IMR-90 (cell line): ENCODE measurements at regions not wholly inside any gene's neighbourhood (a gene's known extent, or its start where the extent isn't known, plus 50 kb on each side); places are given as distances from the start of the nearest gene placed in this dataset.

Experiments used
- ATAC-seq: fragments of 200-7000 bp; cut with Tn5 transposase; 2 replicates; pipeline ENCODE4 v1.9.1; 2020; ENCODE audit warnings: low read depth, mild to moderate bottlenecking, moderate library complexity
- BruUV-seq: library from RNA; stranded (reverse); fragments of 400-500 nt; replicated peaks from 2 replicates; lab custom pipeline; 2021; lab: Mats Ljungman, UMichigan
- CTCF ChIA-PET: fragments of 300-600 bp; formaldehyde crosslinking; extraction: SDS; loops from one replicate; lab custom pipeline; 2021; ENCODE audit warnings: antibody characterized with exemption; lab: Yijun Ruan, JAX
- POLR2A ChIA-PET: fragments of 300-600 bp; sonication (Branson Sonifier 250); formaldehyde crosslinking; loops from one replicate; lab custom pipeline; 2022; ENCODE audit warnings: antibody characterized with exemption; ENCODE audit not compliant: unreplicated experiment; lab: Charles Lee
- DNase-seq: peaks from one replicate; pipeline ENCODE4 v3.0.0; 2013
- H2AFZ ChIP-seq: replicated peaks from 2 replicates; pipeline ENCODE3; 2013; ENCODE audit warnings: low read length, mild to moderate bottlenecking; ENCODE audit not compliant: poor library complexity
- H2AK5ac ChIP-seq: 2 replicates; pipeline ENCODE4 v1.6.1; 2013; ENCODE audit warnings: low read depth, low read length, inconsistent platforms
- H2AK9ac ChIP-seq: replicated peaks from 2 replicates; pipeline ENCODE3; 2013; ENCODE audit warnings: mild to moderate bottlenecking, low read depth, low read length, moderate library complexity; ENCODE audit not compliant: poor library complexity
- H2BK120ac ChIP-seq: 2 replicates; pipeline ENCODE4 v1.6.1; 2013; ENCODE audit warnings: low read depth, low read length, inconsistent platforms
- H2BK15ac ChIP-seq: 3 replicates; pipeline ENCODE4 v1.6.1; 2013; ENCODE audit warnings: low read depth, low read length, inconsistent platforms
- H2BK20ac ChIP-seq: 2 replicates; pipeline ENCODE4 v1.6.1; 2013; ENCODE audit warnings: low read depth, mild to moderate bottlenecking, inconsistent platforms, low read length, moderate library complexity
- H2BK5ac ChIP-seq: 2 replicates; pipeline ENCODE4 v1.6.1; 2013; ENCODE audit warnings: mild to moderate bottlenecking, low read depth, low read length, inconsistent platforms; ENCODE audit not compliant: poor library complexity, severe bottlenecking
- H3K14ac ChIP-seq: replicated peaks from 2 replicates; pipeline ENCODE4 v1.6.1; 2013; ENCODE audit warnings: low read depth, low read length, inconsistent platforms
- H3K18ac ChIP-seq: 2 replicates; pipeline ENCODE4 v1.6.1; 2013; ENCODE audit warnings: low read depth, low read length, control low read depth
- H3K23ac ChIP-seq: 2 replicates; pipeline ENCODE4 v1.6.1; 2013; ENCODE audit warnings: low read depth, low read length, inconsistent platforms
- H3K27ac ChIP-seq: 2 replicates; pipeline ENCODE4 v1.5.1; 2013; ENCODE audit warnings: mild to moderate bottlenecking, control low read depth, low read length; ENCODE audit not compliant: insufficient read depth
- H3K27me3 ChIP-seq: 2 replicates; pipeline ENCODE4 v1.6.1; 2013; ENCODE audit warnings: low read length; ENCODE audit not compliant: control insufficient read depth, insufficient read depth
- H3K36me3 ChIP-seq: 2 replicates; pipeline ENCODE4 v1.6.1; 2013; ENCODE audit warnings: low read length, mixed read lengths; ENCODE audit not compliant: control insufficient read depth, insufficient read depth
- H3K4ac ChIP-seq: 2 replicates; pipeline ENCODE4 v1.6.1; 2013; ENCODE audit warnings: low read depth, low read length, inconsistent platforms
- H3K4me1 ChIP-seq: 2 replicates; pipeline ENCODE4 v1.6.1; 2013; ENCODE audit warnings: low read length, mixed read lengths; ENCODE audit not compliant: control insufficient read depth, insufficient read depth
- H3K4me2 ChIP-seq: 2 replicates; pipeline ENCODE4 v1.6.1; 2013; ENCODE audit warnings: low read depth, mild to moderate bottlenecking, control low read depth, low read length, moderate library complexity
- H3K4me3 ChIP-seq: 2 replicates; pipeline ENCODE4 v1.5.1; 2013; ENCODE audit warnings: low read depth, mild to moderate bottlenecking, control low read depth, low read length, moderate library complexity; ENCODE audit not compliant: insufficient read depth
- H3K56ac ChIP-seq: 2 replicates; pipeline ENCODE4 v1.6.1; 2013; ENCODE audit warnings: low read length, inconsistent platforms; ENCODE audit not compliant: insufficient read depth; ENCODE audit errors: extremely low read depth
- H3K79me1 ChIP-seq, 2 experiments: 2 replicates each; pipeline ENCODE4 v1.6.1; 2013; ENCODE audit warnings: low read length in 2 of 2, inconsistent platforms in 1 of 2, low read depth in 1 of 2
- H3K9ac ChIP-seq: 2 replicates; pipeline ENCODE4 v1.6.1; 2013; ENCODE audit warnings: low read depth, low read length, control low read depth
- H3K9me1 ChIP-seq: 2 replicates; pipeline ENCODE4 v1.6.1; 2013; ENCODE audit warnings: low read length, inconsistent platforms; ENCODE audit not compliant: insufficient read depth
- H3K9me3 ChIP-seq: 2 replicates; pipeline ENCODE4 v1.6.1; 2013; ENCODE audit warnings: low read length; ENCODE audit not compliant: control insufficient read depth, insufficient read depth
- H4K20me1 ChIP-seq: 2 replicates; pipeline ENCODE4 v1.6.1; 2013; ENCODE audit warnings: low read length, inconsistent platforms; ENCODE audit not compliant: insufficient read depth
- H4K5ac ChIP-seq: 2 replicates; pipeline ENCODE4 v1.6.1; 2013; ENCODE audit warnings: mild to moderate bottlenecking, low read depth, low read length, control low read depth
- H4K8ac ChIP-seq, 2 experiments: 2 replicates each; pipeline ENCODE4 v1.6.1; 2013; ENCODE audit warnings: low read depth in 2 of 2, low read length in 2 of 2, control low read depth in 1 of 2, inconsistent platforms in 1 of 2
- H4K91ac ChIP-seq: 2 replicates; pipeline ENCODE4 v1.6.1; 2013; ENCODE audit warnings: low read depth, low read length, inconsistent platforms; ENCODE audit not compliant: insufficient read depth
- BHLHE40 ChIP-seq: fragments of 150-350 bp; IDR thresholded peaks from 2 replicates; pipeline ENCODE4 v1.6.1; 2016; ENCODE audit warnings: mild to moderate bottlenecking, low read depth, low read length
- CHD1 ChIP-seq: IDR thresholded peaks from 2 replicates; pipeline ENCODE4 v1.6.1; 2012; ENCODE audit warnings: low read depth, low read length, improper control_type of control experiment
- FOS ChIP-seq: fragments of 150-350 bp; IDR thresholded peaks from 2 replicates; pipeline ENCODE4 v1.6.1; 2016; ENCODE audit warnings: low read depth, low read length
- MXI1 ChIP-seq: IDR thresholded peaks from 2 replicates; pipeline ENCODE4 v1.6.1; 2012; ENCODE audit warnings: low read depth, mild to moderate bottlenecking, low read length, moderate library complexity, borderline replicate concordance
- NFE2L2 ChIP-seq: fragments of 150-350 bp; IDR thresholded peaks from 2 replicates; pipeline ENCODE4 v1.6.1; 2016; ENCODE audit warnings: low read depth, mild to moderate bottlenecking, low read length
- POLR2A ChIP-seq: IDR thresholded peaks from 2 replicates; pipeline ENCODE4 v1.6.1; 2012; ENCODE audit warnings: mild to moderate bottlenecking, low read depth, low read length
- RAD21 ChIP-seq: IDR thresholded peaks from 2 replicates; pipeline ENCODE4 v1.6.1; 2012; ENCODE audit warnings: low read length, improper control_type of control experiment
- WGBS, 2 experiments: methylation state at CpG; one replicate each; pipeline versions ENCODE4 v1.1.5 to v1.1.7; 2013; ENCODE audit warnings: missing lambda C conversion rate in 2 of 2; ENCODE audit not compliant: insufficient read length in 1 of 2; ENCODE audit errors: extremely low coverage in 2 of 2; 5-methylcytosine and 5-hydroxymethylcytosine counted together
- dilution Hi-C: fragments of 300-500 bp; cut with HindIII; formaldehyde crosslinking; loops from one replicate; pipeline ENCODE4 v1.14.3; 2018; ENCODE audit warnings: low sequenced_read_pairs; ENCODE audit not compliant: unreplicated experiment
- in situ Hi-C: fragments of 300-500 bp; cut with MboI; formaldehyde crosslinking; loops from 3 replicates; pipeline ENCODE4 v1.14.3; 2019; ENCODE audit warnings: low sequenced_read_pairs, inconsistent platforms, mixed read lengths
- intact Hi-C: fragments of 100-400 bp; cut with micrococcal nuclease; formaldehyde crosslinking; loops from 2 replicates; pipeline ENCODE4 v1.10.0; 2022
- TF ChIP-seq, protein P1 (sequence below): fragments of 150-350 bp; IDR thresholded peaks from 2 replicates; pipeline ENCODE4 v1.6.1; 2016; ENCODE audit warnings: low read depth, mild to moderate bottlenecking, low read length, moderate library complexity, borderline replicate concordance

DNA sequence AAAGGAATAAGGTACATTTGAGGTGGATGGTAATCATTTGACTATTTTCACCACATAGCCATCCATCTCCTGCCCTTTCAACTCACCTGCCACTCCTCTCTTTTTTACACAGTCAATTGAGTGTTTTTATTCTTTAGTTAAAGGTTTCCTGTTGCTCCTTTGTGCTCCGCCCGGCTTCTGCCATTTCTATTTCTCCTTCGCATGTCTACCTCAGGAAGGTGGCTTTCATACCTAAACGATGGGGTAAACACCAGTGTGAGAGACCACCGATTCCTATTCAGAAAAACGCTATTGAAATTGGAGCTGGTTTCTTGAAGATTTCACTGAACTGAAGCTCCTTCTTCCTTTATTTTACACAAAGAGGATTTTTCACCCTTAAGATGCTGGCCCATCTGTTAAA lies 1628.0 kb upstream of the PIK3C3 start:
- no peak overlapping the region for H2BK5ac ChIP-seq
- H3K36me3 ChIP-seq = no peaks in the 10 kb centered on the region
- H3K9ac ChIP-seq = no peak overlapping the region
- DNase-seq = no peak
- no peak overlapping the region for H4K8ac ChIP-seq
- no peaks in the 10 kb centered on the region for H3K4me1 ChIP-seq
- no peak overlapping the region for H3K56ac ChIP-seq
- POLR2A ChIA-PET = no interaction called here
- ATAC-seq = no peak
- H2AK9ac ChIP-seq = no peak overlapping the region
- dilution Hi-C loops (no loop called here), intact Hi-C loops (no loop called here), in situ Hi-C loops (no loop called here)
- no peak overlapping the region for H2AK5ac ChIP-seq
- H3K4ac ChIP-seq = no peak overlapping the region
- no peak overlapping the region for H3K4me3 ChIP-seq
- H4K20me1 ChIP-seq = no peaks in the 10 kb centered on the region
- CTCF ChIA-PET = interaction anchor here (0.9 kb wide), 1 partner anchor 14 kb away, joined by 3 read pairs; no protein-coding TSS in a partner anchor
- H3K27me3 ChIP-seq = no peaks in the 10 kb centered on the region
- no TSS peak for BruUV-seq
- no peak overlapping the region for H3K14ac ChIP-seq
- 40% methylated on average over 1 of the region's 6 CpGs; no CpG with 5 or more reads in 1 of the 2 experiments for WGBS, 2 experiments
- H3K9me3 ChIP-seq = no peaks in the 10 kb centered on the region
- H4K91ac ChIP-seq = no peak overlapping the region
- no peak overlapping the region for H2BK15ac ChIP-seq
- no peak overlapping the region for H3K27ac ChIP-seq
- no peak overlapping the region for H2AFZ ChIP-seq
- no peaks in the 10 kb centered on the region for H3K9me1 ChIP-seq
- H3K79me1 ChIP-seq = no peaks in the 10 kb centered on the region
- H4K5ac ChIP-seq = no peak overlapping the region
- TF ChIP-seq NFE2L2 = no peak
- no peak for TF ChIP-seq MXI1
- TF ChIP-seq POLR2A = no peak
- no peak for TF ChIP-seq CHD1
- no peak for TF ChIP-seq FOS
- TF ChIP-seq RAD21 = no peak
- TF ChIP-seq BHLHE40 = no peak
- TF ChIP-seq, protein P1, sequence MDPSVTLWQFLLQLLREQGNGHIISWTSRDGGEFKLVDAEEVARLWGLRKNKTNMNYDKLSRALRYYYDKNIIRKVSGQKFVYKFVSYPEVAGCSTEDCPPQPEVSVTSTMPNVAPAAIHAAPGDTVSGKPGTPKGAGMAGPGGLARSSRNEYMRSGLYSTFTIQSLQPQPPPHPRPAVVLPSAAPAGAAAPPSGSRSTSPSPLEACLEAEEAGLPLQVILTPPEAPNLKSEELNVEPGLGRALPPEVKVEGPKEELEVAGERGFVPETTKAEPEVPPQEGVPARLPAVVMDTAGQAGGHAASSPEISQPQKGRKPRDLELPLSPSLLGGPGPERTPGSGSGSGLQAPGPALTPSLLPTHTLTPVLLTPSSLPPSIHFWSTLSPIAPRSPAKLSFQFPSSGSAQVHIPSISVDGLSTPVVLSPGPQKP = no peak
- no peak overlapping the region for H3K4me2 ChIP-seq
- no peak overlapping the region for H2BK120ac ChIP-seq
- no peak overlapping the region for H2BK20ac ChIP-seq
- H3K18ac ChIP-seq = no peak overlapping the region
- no peak overlapping the region for H3K23ac ChIP-seq
